Astrocyte (in vitro differentiated cells and primary cell): ENCODE measurements at regions not wholly inside any gene's neighbourhood (a gene's known extent, or its start where the extent isn't known, plus 50 kb on each side); places are given as distances from the start of the nearest gene placed in this dataset.

Experiments used
- DNase-seq: peaks from one replicate; pipeline ENCODE4 v3.0.0-alpha.2; 2010; ENCODE audit warnings: low read depth
- FAIRE-seq: peaks from 2 replicates; lab custom pipeline; 2011; peaks lifted over from hg19 to GRCh38; lab: Jason Lieb, UNC
- H2AFZ ChIP-seq: 2 replicates; pipeline ENCODE4 v1.6.0; 2012; ENCODE audit warnings: low read depth, low read length, inconsistent platforms
- H3K27ac ChIP-seq: 2 replicates; pipeline ENCODE4 v1.5.1; 2011; ENCODE audit warnings: low read depth, low read length, inconsistent platforms
- H3K27me3 ChIP-seq: 2 replicates; pipeline ENCODE4 v1.6.0; 2011; ENCODE audit warnings: low read length, inconsistent platforms; ENCODE audit not compliant: insufficient read depth
- H3K36me3 ChIP-seq: 2 replicates; pipeline ENCODE4 v1.5.1; 2011; ENCODE audit warnings: low read length, inconsistent platforms; ENCODE audit not compliant: insufficient read depth
- H3K4me1 ChIP-seq: 2 replicates; pipeline ENCODE4 v1.5.1; 2011; ENCODE audit warnings: low read length, inconsistent platforms; ENCODE audit not compliant: insufficient read depth
- H3K4me2 ChIP-seq: 2 replicates; pipeline ENCODE4 v1.6.0; 2012; ENCODE audit warnings: low read length, inconsistent platforms
- H3K4me3 ChIP-seq: 2 replicates; pipeline ENCODE4 v1.5.1; 2011; ENCODE audit warnings: low read depth, mild to moderate bottlenecking, low read length, inconsistent platforms; ENCODE audit not compliant: insufficient read depth
- H3K79me2 ChIP-seq: 2 replicates; pipeline ENCODE4 v1.6.0; 2012; ENCODE audit warnings: mild to moderate bottlenecking, low read length, inconsistent platforms; ENCODE audit not compliant: insufficient read depth
- H3K9ac ChIP-seq: 2 replicates; pipeline ENCODE4 v1.6.0; 2012; ENCODE audit warnings: mild to moderate bottlenecking, low read length, inconsistent platforms
- H3K9me3 ChIP-seq: 2 replicates; pipeline ENCODE4 v1.5.1; 2012; ENCODE audit warnings: low read depth, mild to moderate bottlenecking, low read length, inconsistent platforms; ENCODE audit not compliant: insufficient read depth
- H4K20me1 ChIP-seq: 2 replicates; pipeline ENCODE4 v1.6.0; 2012; ENCODE audit warnings: low read length, inconsistent platforms; ENCODE audit not compliant: insufficient read depth
- H3K27ac Mint-ChIP-seq: one replicate; pipeline ENCODE4 v1.8.0; 2021; ENCODE audit warnings: mild to moderate bottlenecking, mixed read lengths; ENCODE audit not compliant: unreplicated experiment
- H3K27me3 Mint-ChIP-seq: one replicate; pipeline ENCODE4 v1.8.0; 2021; ENCODE audit warnings: low read depth, mixed read lengths; ENCODE audit not compliant: unreplicated experiment
- H3K36me3 Mint-ChIP-seq: one replicate; pipeline ENCODE4 v1.8.0; 2021; ENCODE audit warnings: low read depth, mixed read lengths; ENCODE audit not compliant: unreplicated experiment
- H3K4me1 Mint-ChIP-seq: one replicate; pipeline ENCODE4 v1.8.0; 2021; ENCODE audit warnings: low read depth, mixed read lengths; ENCODE audit not compliant: unreplicated experiment
- H3K4me3 Mint-ChIP-seq: one replicate; pipeline ENCODE4 v1.8.0; 2021; ENCODE audit warnings: mild to moderate bottlenecking, moderate library complexity, mixed read lengths; ENCODE audit not compliant: unreplicated experiment
- H3K9me3 Mint-ChIP-seq: one replicate; pipeline ENCODE4 v1.8.0; 2021; ENCODE audit warnings: mild to moderate bottlenecking, mixed read lengths; ENCODE audit not compliant: unreplicated experiment
- EZH2 ChIP-seq: IDR thresholded peaks from 2 replicates; pipeline ENCODE4 v1.6.1; 2012; ENCODE audit warnings: mild to moderate bottlenecking, low read length, inconsistent platforms; ENCODE audit not compliant: insufficient read depth
- TF ChIP-seq, protein P1 (sequence below): IDR thresholded peaks from 2 replicates; pipeline ENCODE4 v1.5.1; 2011; ENCODE audit warnings: low read depth, mild to moderate bottlenecking, inconsistent platforms, low read length, moderate library complexity; ENCODE audit not compliant: insufficient read depth

GRCh38 chr11:56932572-56933220 is 56.0 kb upstream of the OR5AK2 start:
- no peak overlapping the region for H3K9ac ChIP-seq
- H3K9me3 ChIP-seq, result no peaks in the 10 kb centered on the region
- Mint-ChIP-seq H3K9me3 (no peaks in the 10 kb centered on the region), H3K27ac (peak overlapping the region; percentile 63), H3K27me3 (no peaks in the 10 kb centered on the region), H3K4me3 (no peak overlapping the region), H3K4me1 (peaks cover 9% of the 10 kb centered on the region), H3K36me3 (no peaks in the 10 kb centered on the region)
- FAIRE-seq (no peak), DNase-seq (peak; percentile 79)
- H3K36me3 ChIP-seq, result no peaks in the 10 kb centered on the region
- no peaks in the 10 kb centered on the region for H4K20me1 ChIP-seq
- peak overlapping the region; percentile 30 for H3K4me2 ChIP-seq
- no peak for TF ChIP-seq EZH2
- TF ChIP-seq, protein P1, sequence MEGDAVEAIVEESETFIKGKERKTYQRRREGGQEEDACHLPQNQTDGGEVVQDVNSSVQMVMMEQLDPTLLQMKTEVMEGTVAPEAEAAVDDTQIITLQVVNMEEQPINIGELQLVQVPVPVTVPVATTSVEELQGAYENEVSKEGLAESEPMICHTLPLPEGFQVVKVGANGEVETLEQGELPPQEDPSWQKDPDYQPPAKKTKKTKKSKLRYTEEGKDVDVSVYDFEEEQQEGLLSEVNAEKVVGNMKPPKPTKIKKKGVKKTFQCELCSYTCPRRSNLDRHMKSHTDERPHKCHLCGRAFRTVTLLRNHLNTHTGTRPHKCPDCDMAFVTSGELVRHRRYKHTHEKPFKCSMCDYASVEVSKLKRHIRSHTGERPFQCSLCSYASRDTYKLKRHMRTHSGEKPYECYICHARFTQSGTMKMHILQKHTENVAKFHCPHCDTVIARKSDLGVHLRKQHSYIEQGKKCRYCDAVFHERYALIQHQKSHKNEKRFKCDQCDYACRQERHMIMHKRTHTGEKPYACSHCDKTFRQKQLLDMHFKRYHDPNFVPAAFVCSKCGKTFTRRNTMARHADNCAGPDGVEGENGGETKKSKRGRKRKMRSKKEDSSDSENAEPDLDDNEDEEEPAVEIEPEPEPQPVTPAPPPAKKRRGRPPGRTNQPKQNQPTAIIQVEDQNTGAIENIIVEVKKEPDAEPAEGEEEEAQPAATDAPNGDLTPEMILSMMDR, result no peak
- no peak overlapping the region for H2AFZ ChIP-seq
- no peaks in the 10 kb centered on the region for H3K79me2 ChIP-seq
- no peaks in the 10 kb centered on the region for H3K27me3 ChIP-seq
- H3K4me3 ChIP-seq, result no peak overlapping the region
- H3K27ac ChIP-seq, result no peak overlapping the region
- H3K4me1 ChIP-seq, result peaks cover 11% of the 10 kb centered on the region

DNA sequence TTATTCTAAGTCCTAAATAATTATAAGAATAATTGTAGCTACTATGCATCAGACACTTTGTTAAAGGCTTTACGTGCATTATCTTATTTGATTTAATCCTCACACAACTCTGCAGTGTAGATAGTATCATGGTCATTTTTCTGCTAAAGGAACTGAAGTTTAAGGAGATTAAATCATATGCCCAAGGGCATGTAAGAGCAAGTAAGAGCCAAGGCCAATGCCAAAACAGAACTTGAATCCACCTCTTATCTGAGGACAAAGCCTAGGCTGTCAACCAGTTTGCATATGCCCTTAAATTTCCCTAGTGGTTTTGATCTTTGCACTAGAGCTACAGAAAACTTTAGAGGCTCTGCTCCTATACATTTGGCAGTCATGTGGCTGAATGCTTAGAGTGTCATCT is 65.6 kb upstream of the OR5AK2 start:
- TF ChIP-seq, protein P1, result no peak
- TF ChIP-seq EZH2, result no peak
- no peaks in the 10 kb centered on the region for H3K27me3 Mint-ChIP-seq
- FAIRE-seq, result no peak

DNA sequence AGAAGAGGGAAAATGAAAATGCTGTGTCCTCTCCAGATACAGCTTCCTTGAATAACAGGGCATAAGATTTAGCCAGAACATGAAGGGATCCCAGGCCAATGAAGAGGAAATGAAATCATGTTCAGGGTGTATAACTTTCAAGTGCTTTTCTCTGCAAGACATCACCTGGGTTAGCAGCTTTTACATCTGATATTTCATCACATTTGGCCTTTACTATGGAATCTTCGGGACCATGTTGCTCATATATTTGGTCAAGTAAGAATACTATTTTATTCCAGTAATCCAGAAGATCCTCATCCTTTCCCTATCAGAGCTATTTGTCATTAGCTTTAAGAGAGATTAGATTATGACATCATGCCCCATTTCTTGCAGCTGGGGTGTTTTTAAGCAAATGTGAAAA is 66.3 kb upstream of the OR5AK2 start:
- Histone ChIP-seq H2AFZ (no peak overlapping the region), H3K27me3 (no peaks in the 10 kb centered on the region), H3K9ac (no peak overlapping the region), H3K4me3 (no peak overlapping the region), H3K9me3 (no peaks in the 10 kb centered on the region), H3K4me1 (no peaks in the 10 kb centered on the region), H3K4me2 (no peak overlapping the region), H3K79me2 (no peaks in the 10 kb centered on the region), H4K20me1 (no peaks in the 10 kb centered on the region), H3K36me3 (no peaks in the 10 kb centered on the region), H3K27ac (no peak overlapping the region)
- Mint-ChIP-seq H3K27me3 (no peaks in the 10 kb centered on the region), H3K4me1 (peaks cover 11% of the 10 kb centered on the region), H3K9me3 (peaks cover 4% of the 10 kb centered on the region), H3K27ac (no peak overlapping the region), H3K4me3 (no peak overlapping the region), H3K36me3 (no peaks in the 10 kb centered on the region)
- DNase-seq (no peak), FAIRE-seq (no peak)
- TF ChIP-seq, protein P1, result no peak
- no peak for TF ChIP-seq EZH2

More for the DNA sequence above, 65.6 kb upstream of the OR5AK2 start:
- Histone ChIP-seq H2AFZ (no peak overlapping the region), H3K9me3 (no peaks in the 10 kb centered on the region), H3K4me3 (no peak overlapping the region), H3K4me2 (no peak overlapping the region), H3K9ac (no peak overlapping the region), H4K20me1 (no peaks in the 10 kb centered on the region), H3K4me1 (no peaks in the 10 kb centered on the region), H3K27ac (no peak overlapping the region), H3K36me3 (no peaks in the 10 kb centered on the region), H3K79me2 (no peaks in the 10 kb centered on the region), H3K27me3 (no peaks in the 10 kb centered on the region)
- DNase-seq, result no peak
- H3K4me1 Mint-ChIP-seq, result peaks cover 4% of the 10 kb centered on the region
- H3K4me3 Mint-ChIP-seq, result no peak overlapping the region
- no peak overlapping the region for H3K27ac Mint-ChIP-seq
- peaks cover 4% of the 10 kb centered on the region for H3K9me3 Mint-ChIP-seq
- no peaks in the 10 kb centered on the region for H3K36me3 Mint-ChIP-seq
